ENCODE measurements at regions not wholly inside any gene's neighbourhood (a gene's known extent, or its start where the extent isn't known, plus 50 kb on each side); places are given as distances from the start of the nearest gene placed in this dataset.
"Not testable (repeated sequence)": the region's sequence is repeated elsewhere in the genome, so short reads cannot be mapped to it uniquely, and the experiment has no call there.

DNA sequence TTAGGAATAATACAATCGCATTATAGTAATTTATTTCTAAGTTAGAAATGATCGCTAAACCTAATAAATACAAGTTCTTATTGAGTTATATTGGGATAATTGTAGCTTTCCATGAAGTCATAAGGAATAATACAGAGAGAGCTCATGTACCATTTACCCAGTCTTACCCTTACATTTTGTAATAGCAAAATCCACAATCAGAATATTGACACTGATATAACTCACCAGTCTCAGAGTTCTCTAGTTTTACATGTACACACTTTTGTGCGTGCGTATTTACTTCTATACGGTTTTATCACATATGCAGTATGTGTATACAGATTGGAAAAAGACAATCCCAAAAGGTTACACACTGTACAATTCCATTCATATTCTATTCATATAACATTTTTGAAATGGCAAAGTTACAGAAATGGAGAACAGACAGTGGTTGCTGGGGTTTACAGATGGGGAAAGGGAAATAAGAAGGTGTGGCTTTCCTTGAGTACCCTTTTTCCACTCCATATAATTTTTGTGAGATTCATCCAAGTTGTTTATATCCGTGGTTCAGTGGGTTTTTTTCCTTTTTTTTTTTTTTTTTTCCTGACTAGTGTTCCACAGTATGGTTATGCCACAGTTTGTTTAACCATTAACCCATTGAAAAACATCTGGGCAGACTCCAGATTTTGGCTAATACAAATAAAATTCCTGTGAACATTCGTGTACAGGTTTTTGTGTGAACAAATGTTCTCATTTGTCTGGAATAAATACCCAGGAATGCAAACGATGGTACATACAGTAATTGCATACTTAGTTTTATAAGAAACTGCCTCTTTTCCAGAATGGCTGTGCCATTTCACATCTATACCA, 117.2 kb downstream of the HNMT start:
- H3K4me3 ChIP-seq (ENCODE audit: low read depth, low read length), result no peak overlapping the region
- TF ChIP-seq, protein P1, sequence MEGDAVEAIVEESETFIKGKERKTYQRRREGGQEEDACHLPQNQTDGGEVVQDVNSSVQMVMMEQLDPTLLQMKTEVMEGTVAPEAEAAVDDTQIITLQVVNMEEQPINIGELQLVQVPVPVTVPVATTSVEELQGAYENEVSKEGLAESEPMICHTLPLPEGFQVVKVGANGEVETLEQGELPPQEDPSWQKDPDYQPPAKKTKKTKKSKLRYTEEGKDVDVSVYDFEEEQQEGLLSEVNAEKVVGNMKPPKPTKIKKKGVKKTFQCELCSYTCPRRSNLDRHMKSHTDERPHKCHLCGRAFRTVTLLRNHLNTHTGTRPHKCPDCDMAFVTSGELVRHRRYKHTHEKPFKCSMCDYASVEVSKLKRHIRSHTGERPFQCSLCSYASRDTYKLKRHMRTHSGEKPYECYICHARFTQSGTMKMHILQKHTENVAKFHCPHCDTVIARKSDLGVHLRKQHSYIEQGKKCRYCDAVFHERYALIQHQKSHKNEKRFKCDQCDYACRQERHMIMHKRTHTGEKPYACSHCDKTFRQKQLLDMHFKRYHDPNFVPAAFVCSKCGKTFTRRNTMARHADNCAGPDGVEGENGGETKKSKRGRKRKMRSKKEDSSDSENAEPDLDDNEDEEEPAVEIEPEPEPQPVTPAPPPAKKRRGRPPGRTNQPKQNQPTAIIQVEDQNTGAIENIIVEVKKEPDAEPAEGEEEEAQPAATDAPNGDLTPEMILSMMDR (IDR thresholded peaks at IDR 0.05; ENCODE audit: low read depth, low read length), result no peak

DNA sequence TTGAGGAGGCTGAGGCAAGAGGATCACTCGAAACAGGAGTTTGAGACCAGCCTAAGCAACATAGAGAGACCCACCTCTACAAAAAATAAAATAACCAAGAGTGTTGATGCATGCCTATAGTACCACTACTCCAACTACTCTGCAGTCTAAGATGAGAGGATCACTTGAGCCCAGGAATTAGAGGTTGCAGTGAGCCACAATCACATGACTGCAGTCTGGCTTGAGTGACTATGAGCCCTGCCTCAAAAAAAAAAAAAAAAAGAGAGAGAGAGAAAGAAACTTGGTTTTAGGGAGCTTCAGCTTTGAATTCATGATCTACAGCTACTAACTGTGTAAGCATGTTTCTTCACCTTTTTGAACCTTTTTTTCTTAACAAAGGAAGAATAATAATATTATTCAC, 119.9 kb downstream of the HNMT start:
- H3K4me3 ChIP-seq (ENCODE audit: low read depth, low read length), result no peak overlapping the region
- TF ChIP-seq, protein P1 (IDR thresholded peaks at IDR 0.05; ENCODE audit: low read depth, low read length), result no peak

DNA sequence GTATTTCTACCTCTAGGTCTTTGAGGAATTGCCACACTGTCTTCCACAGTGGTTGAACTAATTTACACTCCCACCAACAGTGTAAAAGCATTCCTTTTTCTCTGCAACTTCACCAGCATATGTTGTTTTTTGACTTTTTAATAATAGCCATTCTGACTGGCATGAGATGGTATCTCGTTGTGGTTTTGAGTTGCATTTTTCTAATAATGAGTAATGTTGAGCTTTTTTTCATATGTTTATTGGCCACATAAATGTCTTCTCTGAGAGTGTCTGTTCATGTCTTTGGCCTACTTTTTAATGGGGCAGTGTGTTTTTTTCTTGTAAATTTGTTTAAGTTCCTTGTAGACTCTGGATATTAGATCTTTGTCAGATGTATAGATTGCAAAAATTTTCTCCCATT, 121.2 kb downstream of the HNMT start:
- not testable (repeated sequence) for H3K4me3 ChIP-seq (ENCODE audit: low read depth, low read length)

DNA sequence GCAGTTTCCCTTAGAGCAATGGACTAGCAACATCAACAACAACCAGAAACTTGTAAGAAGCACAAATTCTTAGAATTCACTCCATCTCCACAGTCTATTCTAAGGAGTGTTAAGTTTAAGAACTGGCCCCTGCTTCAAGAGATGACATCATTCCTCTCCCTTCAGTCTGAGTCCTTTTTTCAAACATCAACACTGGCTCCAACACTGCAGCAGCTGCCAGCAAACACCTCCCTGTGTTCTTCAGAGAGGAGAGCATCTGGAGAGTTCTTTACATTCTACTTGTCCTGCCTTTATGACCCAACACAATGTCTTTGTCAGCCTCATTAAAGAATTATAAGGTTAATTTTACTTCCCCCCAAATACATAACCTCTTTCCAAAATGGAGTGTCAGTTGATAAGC, 122.3 kb downstream of the HNMT start:
- TF ChIP-seq, protein P1 (IDR thresholded peaks at IDR 0.05; ENCODE audit: low read depth, low read length), result no peak
- no peak overlapping the region for H3K4me3 ChIP-seq (ENCODE audit: low read depth, low read length)

DNA sequence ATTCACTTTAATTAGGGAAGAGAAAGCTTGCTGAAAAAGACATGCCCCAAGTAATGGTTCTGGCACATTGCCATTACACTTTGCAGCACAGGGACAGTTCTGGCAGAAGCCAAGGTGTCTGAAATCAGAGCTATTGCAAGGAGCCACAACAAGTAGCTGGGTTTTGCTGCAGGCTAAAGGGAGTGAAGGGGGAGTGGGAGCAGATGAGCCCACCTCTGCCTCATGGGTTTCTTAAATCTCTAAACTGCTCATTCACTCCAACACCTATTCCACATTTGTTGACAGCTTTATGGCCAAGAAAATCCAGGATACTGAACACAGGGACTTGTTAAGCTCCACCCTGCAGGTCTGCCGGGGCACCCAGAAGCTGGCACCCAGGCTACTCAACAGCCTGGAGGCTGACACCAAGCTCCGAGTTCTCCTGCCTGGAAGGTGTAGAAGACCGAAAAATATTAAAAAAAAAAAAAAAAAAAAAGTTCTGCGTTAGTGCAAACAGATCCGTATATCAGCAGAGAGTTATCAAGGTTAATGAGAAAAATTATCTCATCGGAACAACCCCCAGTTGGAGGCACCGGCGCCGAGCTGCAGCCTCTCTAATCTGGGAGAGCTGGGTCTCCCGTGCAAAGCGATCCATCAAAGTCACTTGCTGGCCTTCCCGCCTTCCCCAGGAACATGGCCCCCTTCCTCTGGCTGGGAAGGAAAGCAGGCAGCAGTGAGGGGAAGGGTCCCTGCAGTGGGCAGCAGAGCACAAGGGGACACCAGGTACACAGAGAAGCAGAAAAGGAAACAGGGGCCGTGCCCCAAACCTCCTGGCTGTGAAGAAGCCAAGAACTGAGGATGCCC, 123.7 kb downstream of the HNMT start:
- TF ChIP-seq, protein P1 (IDR thresholded peaks at IDR 0.05; ENCODE audit: low read depth, low read length), result no peak
- no peak overlapping the region for H3K4me3 ChIP-seq (ENCODE audit: low read depth, low read length)

DNA sequence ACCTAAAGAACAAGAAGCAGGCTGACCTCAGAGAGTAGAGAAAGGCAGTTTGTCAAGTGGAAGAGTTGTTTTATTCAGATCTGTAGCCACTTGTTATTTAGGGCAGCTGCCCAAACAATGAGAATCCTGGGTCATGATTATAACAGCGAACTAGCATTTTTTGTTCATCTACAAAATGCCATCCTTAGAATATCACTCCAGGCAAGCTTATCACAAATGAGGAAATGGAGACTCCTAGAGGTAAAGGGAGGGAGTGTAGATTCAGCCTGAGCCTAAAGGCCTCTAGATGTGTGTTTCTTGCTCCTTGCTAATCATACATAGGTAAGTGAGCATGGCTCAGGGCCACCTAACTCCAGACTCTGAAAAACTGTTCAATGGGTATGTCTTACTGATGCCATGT, 126.1 kb downstream of the HNMT start:
- TF ChIP-seq, protein P1 (IDR thresholded peaks at IDR 0.05; ENCODE audit: low read depth, low read length), result peak; percentile 71; the same call in 1 of the 2 replicates
- no peak overlapping the region for H3K4me3 ChIP-seq (ENCODE audit: low read depth, low read length)

DNA sequence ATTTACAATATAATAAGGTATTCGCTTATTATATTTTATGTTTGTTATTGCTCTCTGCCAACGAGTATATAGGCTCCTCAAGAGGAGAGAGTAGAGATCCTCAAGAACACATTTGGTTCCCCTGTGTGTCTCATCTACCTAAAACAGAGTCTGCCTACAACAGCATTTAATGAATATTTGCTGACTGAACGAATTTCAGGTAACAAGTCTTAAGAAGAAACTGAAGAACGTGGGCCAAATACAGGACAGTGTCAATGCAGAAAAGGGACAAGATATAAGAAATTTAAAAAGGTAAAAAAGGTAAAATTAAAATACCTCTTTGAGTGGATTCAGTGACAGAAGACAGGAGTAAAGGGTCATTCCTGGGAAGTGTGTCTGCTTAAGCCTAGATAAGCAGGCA, 129.2 kb downstream of the HNMT start:
- no peak overlapping the region for H3K4me3 ChIP-seq (ENCODE audit: low read depth, low read length)
- TF ChIP-seq, protein P1 (IDR thresholded peaks at IDR 0.05; ENCODE audit: low read depth, low read length), result no peak
